HG03064 (cell line): ENCODE measurements at regions not wholly inside any gene's neighbourhood (a gene's known extent, or its start where the extent isn't known, plus 50 kb on each side); places are given as distances from the start of the nearest gene placed in this dataset.

Experiments used
- ATAC-seq: cut with Tn5 transposase; IDR thresholded peaks from one replicate; pipeline ENCODE4 v1.9.1; 2021; ENCODE audit warnings: low read depth; ENCODE audit not compliant: unreplicated experiment

DNA sequence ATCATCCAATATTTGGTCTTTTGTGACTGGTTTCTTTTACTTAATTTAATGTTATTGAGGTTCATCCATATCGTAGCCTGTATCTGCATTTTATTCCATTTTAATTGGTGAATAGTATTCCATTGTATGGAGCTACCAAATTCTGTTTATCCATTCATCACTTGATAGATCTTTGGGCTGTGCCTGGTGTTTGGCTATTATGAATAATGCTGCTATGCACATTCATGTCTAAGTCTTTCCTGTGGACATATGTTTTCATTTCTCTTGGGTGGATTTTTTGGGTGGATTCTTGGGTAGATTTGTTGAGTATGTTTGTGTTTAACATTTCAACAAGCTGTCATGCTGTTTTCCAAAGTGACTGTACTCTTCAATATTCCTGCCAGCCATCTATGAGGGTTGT is 52.5 kb upstream of the NEDD4L start:
- ATAC-seq = no peak

DNA sequence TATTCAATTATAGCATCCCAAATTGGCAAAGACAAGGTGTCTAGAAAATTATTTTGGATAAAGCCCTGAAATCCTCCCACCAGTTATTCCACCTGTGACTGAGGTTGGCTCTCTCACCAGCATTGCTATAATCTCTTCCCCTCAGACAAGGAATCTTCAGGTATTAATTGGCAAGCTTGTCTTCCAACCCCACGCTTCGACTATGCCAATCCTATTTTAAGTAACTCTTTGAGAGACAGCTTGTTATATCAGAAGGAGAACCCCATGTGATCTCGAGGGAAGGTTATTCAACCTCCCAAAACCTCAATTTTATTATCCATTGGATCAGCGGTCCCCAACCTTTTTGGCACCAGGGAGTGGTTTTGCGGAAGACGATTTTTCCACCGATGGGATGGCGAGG is 54.5 kb upstream of the NEDD4L start:
- no peak for ATAC-seq

GRCh38 chr18:57984490-57985115 is 59.4 kb upstream of the NEDD4L start:
- no peak for ATAC-seq

DNA sequence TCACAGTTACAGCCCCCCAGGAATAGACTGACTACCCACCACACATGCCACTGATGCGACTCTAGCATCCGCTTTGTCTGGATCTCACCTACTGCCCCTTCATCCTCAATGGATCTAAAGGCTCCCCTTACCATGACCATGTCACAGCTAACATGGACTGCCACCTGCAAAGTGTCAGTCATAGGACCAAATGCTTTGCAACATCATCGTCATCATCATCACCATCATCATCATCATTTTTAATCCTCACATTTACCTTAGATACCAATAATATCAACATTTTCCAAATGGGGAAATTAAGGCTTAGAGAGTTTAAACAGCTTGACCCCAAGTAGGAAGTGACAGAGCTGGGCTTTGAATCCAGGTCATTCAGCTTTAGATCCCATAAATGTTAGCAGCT is 60.1 kb upstream of the NEDD4L start:
- no peak for ATAC-seq

DNA sequence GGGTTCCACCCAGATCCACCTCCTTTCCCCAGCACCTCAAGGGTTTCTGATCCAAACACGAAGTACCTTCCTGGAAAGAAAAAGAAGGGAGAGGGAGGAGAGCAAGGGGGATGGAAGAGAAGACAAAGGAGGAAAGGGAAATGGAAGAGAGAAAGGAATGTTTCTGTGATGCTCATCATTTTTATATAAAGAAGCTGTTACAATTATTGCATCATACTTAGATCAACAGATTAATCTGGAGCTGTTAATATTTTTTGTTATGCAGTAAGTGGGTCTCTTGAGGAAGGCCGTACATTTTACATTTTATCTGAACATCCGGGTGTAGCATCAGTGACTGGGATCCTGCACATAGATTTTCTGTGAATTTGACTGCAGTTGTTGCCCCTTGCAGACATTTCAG is 60.6 kb upstream of the NEDD4L start:
- no peak for ATAC-seq

DNA sequence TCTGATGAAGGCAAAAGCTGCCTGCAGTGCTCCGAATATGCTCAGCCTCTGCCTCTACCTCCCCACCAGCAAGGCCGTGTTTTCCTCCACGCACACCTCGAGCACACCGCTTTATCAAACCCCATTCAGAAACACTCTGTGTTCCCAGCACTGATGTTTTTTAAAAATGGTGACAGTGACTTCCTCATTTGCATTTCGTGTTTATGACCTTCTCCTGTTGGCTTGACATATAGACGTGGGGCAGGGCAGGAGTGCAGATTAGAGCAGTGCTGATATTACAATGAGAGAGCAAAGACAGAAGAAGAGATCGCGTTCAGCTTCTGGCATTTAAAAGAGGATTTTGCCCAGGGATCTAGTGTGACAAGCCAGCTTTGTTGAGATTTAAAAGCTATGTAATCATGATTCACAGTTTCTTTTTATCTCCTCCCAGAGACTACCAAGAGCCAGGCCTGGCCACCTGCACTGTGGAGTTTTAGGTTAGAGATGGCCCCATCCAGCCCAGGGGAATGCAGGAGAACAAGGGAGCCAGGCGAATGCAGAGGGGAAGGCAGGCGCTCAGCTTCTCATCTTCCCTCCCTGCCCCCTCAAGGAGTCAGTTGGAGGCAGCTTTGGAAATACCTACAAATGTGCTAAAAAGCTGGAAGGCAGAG is 61.5 kb upstream of the NEDD4L start:
- ATAC-seq = no peak

DNA sequence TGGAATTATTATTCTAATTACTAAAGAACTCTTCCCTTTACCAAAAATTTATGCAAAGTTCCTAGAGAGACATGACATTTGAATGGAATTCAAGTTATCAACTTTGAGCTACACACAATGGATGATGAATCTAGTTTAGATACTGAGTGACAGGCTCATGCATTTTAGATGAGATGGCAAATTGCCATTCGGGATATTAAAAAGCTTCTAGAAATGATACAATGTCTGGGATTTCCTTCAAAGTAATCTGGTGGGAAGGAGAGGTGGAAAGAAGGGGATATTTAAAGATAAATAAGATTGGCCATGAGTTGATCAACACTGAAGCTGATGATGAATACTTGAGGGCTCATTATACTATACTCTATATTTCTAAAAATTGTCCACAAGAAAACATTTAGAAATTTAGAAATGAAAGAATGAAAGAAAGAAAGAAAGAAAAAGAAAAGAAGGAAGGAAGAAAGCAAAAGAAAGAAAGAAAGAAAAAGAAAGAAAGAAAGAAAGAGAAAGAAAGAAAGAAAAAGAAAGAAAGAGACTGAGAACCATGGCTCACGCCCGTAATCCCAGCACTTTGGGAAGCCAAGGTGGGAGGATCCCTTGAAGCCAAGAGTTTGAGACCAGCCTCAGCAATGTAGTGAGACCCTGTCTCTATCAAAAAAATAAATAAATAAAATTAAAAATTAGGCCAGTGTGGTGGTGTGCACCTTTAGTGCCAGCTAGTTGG is 62.6 kb upstream of the NEDD4L start:
- no peak for ATAC-seq

DNA sequence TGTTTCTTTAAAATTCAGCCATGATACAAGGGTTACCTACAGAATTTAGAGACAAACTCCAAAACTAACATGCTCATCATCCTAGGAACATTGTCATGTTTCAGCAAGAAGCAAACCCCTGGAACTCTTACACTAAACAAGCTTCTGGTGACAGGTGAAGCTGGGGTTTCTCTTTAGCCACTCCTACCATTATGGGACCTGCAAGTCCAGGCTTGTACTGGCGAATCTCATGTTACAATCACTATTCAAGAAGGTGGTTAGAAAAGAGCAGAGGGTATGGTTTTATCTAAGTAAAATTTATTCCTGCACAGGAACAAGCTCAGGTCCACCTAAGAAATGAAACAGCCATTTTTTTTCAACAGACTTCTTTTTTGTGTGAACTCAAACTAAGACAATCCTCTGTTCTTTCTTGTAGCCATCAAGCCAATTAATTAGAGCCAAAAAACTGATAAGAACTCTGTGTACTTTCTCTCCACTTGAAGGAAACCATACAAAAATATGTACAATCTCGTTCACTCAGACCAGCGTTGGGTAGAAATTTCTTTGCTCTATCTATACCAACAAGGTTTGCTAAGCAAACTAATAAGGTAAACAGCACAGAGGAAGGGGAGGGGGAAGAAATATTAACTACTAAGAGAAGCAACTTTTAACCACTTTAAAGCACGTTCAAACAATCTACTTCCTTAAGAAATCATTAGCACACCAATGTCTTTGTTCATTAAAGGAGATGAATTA is 63.3 kb upstream of the NEDD4L start:
- ATAC-seq = no peak

- ATAC-seq = no peak
These were observed 67.7 kb upstream of the NEDD4L start for GRCh38 chr18:57976230-57976773.

GRCh38 chr18:57975805-57976204 is 68.2 kb upstream of the NEDD4L start:
- no peak for ATAC-seq

- ATAC-seq = no peak
These were observed 69.3 kb upstream of the NEDD4L start for GRCh38 chr18:57974585-57975265.

DNA sequence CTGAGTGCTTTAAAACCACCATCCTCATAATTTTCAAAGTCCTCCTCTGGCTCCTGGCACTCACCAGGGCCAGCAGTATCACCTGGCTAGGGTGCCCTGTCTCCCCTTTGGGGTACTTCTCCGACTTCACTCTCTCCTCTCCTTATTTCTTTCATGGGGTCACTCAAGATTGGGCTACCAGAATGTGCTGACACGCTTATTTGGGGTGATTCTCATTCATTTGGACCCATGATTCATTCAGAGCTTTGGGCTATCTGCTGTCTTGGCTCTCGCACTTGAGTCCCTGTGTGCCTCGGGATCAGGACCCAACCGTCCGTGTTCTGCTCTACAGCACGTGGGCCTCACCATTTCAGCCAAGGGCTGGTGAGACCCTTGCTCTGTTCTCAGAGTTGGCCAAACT is 70.1 kb upstream of the NEDD4L start:
- no peak for ATAC-seq

GRCh38 chr18:57970356-57971095 is 73.5 kb upstream of the NEDD4L start:
- no peak for ATAC-seq

DNA sequence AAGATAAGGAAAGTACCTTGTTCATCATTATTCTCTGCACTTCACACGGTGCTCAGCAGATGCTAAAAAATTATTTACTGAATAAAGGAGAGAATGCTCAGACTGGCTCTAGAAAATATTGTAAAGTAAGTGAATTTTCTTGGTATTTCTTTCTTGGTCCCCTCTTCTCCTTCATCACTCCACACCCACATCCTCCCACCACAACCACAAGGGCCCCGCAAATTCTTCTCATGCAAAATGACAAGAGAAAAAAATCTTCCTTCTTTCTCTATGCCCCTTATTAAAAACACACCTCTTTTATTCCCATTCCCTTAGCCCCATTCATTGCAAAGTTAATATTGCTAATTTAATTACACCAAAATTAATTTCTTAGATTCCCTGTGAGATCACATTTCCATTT is 74.2 kb upstream of the NEDD4L start:
- ATAC-seq = no peak

- ATAC-seq = no peak
These were observed 78.8 kb upstream of the NEDD4L start for GRCh38 chr18:57965246-57965645.

GRCh38 chr18:57961876-57962505 is 82.0 kb upstream of the NEDD4L start:
- ATAC-seq = no peak

DNA sequence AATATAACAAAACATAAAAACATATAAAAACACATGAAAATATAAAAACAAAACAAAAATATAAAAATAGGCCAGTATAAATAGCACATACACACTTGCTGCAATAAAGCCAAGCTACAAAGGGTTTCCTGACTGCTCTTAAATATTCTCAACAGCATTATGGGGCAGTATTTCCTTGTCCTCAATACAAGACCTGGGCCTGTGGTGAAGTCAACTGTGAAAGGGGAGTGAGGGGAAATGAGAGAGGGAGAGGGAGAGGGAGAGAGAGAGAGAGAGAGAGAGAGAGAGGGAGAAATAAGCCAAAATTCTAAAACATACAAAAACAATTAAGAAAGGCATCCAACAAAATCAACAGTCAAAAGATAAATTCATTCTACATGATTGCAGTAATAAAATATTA is 82.6 kb upstream of the NEDD4L start:
- ATAC-seq = no peak

GRCh38 chr18:57959278-57959677 is 84.7 kb upstream of the NEDD4L start:
- ATAC-seq = no peak

GRCh38 chr18:57957210-57957609 is 86.8 kb upstream of the NEDD4L start:
- ATAC-seq = no peak
